ENCODE measurements at regions not wholly inside any gene's neighbourhood (a gene's known extent, or its start where the extent isn't known, plus 50 kb on each side); places are given as distances from the start of the nearest gene placed in this dataset.

- RAD21 ChIA-PET (ENCODE audit: low non-redundant PET in 1 of 2, low total read pairs in 2 of 2, uncharacterized antibody in 2 of 2, unreplicated experiment in 2 of 2) = no interaction called here
- BruUV-seq (replicated peaks) = no TSS peak
Observed at GRCh38 chr5:152711801-152712388, 306.8 kb upstream of the NMUR2 start.

More at GRCh38 chr5:152711801-152712388, 306.8 kb upstream of the NMUR2 start:
- Histone ChIP-seq H2AFZ (ENCODE audit: low read depth, low read length, poor library complexity, severe bottlenecking) (no peak overlapping the region), H3K36me3 (ENCODE audit: control insufficient read depth in 1 of 2, insufficient read depth in 2 of 2, low read length in 2 of 2) (no peaks in the 10 kb centered on the region), H3K9ac (ENCODE audit: low read length) (no peak overlapping the region), H3K27ac (ENCODE audit: low read depth, low read length) (no peak overlapping the region), H3K9me3 (ENCODE audit: control insufficient read depth in 1 of 2, insufficient read depth in 1 of 2, low read depth in 1 of 2, low read length in 2 of 2) (peaks cover 0 to 8% of the 10 kb centered on the region in 2 experiments; a peak in 1 of 4 replicates), H3K4me3 (replicated peaks in 1 of 2; ENCODE audit: low read depth in 1 of 2, low read length in 2 of 2) (no peak overlapping the region), H4K20me1 (ENCODE audit: insufficient read depth) (no peaks in the 10 kb centered on the region), H3K27me3 (ENCODE audit: insufficient read depth, low read length) (no peaks in the 10 kb centered on the region), H3K4me1 (ENCODE audit: control insufficient read depth in 1 of 2, insufficient read depth in 2 of 2, low read length in 2 of 2) (no peaks in the 10 kb centered on the region), H3K4me2 (ENCODE audit: low read length) (no peak overlapping the region), H3K9me2 (ENCODE audit: insufficient read depth) (no peaks in the 10 kb centered on the region), H3K79me2 (ENCODE audit: insufficient read depth, low read length) (no peaks in the 10 kb centered on the region)
- no peak for ATAC-seq
- no peak for DNase-seq (ENCODE audit: low read depth, low spot score)
- intact Hi-C loops (cut with micrococcal nuclease) = no loop called here
- ChIA-PET CTCF (no interaction called here), POLR2A (no interaction called here)
- no peak for TF ChIP-seq EZH2 (IDR thresholded peaks at IDR 0.05)
- TF ChIP-seq JUND (IDR thresholded peaks at IDR 0.05) = no peak
- TF ChIP-seq EGR1 (IDR thresholded peaks at IDR 0.05; ENCODE audit: low read depth) = no peak
- TF ChIP-seq TCF7L2 (IDR thresholded peaks at IDR 0.05; ENCODE audit: borderline replicate concordance, extremely low read depth, insufficient read depth, insufficient read length) = no peak
- no peak for TF ChIP-seq POLR2AphosphoS5 (IDR thresholded peaks at IDR 0.05; ENCODE audit: low read depth, low read length)
- no peak for TF ChIP-seq CTCF (IDR thresholded peaks at IDR 0.05 in 2 of 3, conservative IDR thresholded peaks at IDR 0.05 in 1 of 3; ENCODE audit: borderline replicate concordance in 1 of 3, insufficient read depth in 1 of 3, low read depth in 2 of 3, low read length in 2 of 3)
- TF ChIP-seq, protein P1, sequence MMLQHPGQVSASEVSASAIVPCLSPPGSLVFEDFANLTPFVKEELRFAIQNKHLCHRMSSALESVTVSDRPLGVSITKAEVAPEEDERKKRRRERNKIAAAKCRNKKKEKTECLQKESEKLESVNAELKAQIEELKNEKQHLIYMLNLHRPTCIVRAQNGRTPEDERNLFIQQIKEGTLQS (IDR thresholded peaks at IDR 0.05) = no peak
- TF ChIP-seq ZFX (IDR thresholded peaks at IDR 0.05) = no peak
- no peak for TF ChIP-seq EZH2phosphoT487 (IDR thresholded peaks at IDR 0.05; ENCODE audit: borderline replicate concordance)
- TF ChIP-seq SIN3A (IDR thresholded peaks at IDR 0.05; ENCODE audit: low read depth) = no peak
- no peak for TF ChIP-seq FOSL1 (IDR thresholded peaks at IDR 0.05; ENCODE audit: low read depth)
- TF ChIP-seq YY1 (IDR thresholded peaks at IDR 0.05; ENCODE audit: extremely low read depth, insufficient replicate concordance, low read depth, low read length) = no peak
- no peak for TF ChIP-seq ZBTB33 (IDR thresholded peaks at IDR 0.05; ENCODE audit: extremely low read depth, insufficient replicate concordance, low read length)
- TF ChIP-seq CEBPB (IDR thresholded peaks at IDR 0.05; ENCODE audit: low read depth) = no peak
- TF ChIP-seq ZNF274 (IDR thresholded peaks at IDR 0.05; ENCODE audit: low read depth, low read length) = no peak
- no peak for TF ChIP-seq RAD21 (IDR thresholded peaks at IDR 0.05; ENCODE audit: low read depth)
- TF ChIP-seq SP1 (IDR thresholded peaks at IDR 0.05; ENCODE audit: low read depth) = no peak
- no peak for TF ChIP-seq POLR2A (IDR thresholded peaks at IDR 0.05; ENCODE audit: borderline replicate concordance, extremely low read depth, insufficient read depth, insufficient read length)
- TF ChIP-seq SRF (IDR thresholded peaks at IDR 0.05; ENCODE audit: low read depth) = no peak
